HEK293 (cell line): ENCODE measurements at regions not wholly inside any gene's neighbourhood (a gene's known extent, or its start where the extent isn't known, plus 50 kb on each side); places are given as distances from the start of the nearest gene placed in this dataset.

Experiments used
- CTCF ChIA-PET: fragments of 350-600 bp; formaldehyde crosslinking; extraction: SDS; loops from one replicate; lab custom pipeline; 2021; ENCODE audit warnings: antibody characterized with exemption; lab: Yijun Ruan, JAX
- POLR2A ChIA-PET: fragments of 300-600 bp; formaldehyde crosslinking; extraction: SDS; loops from one replicate; lab custom pipeline; 2020; ENCODE audit warnings: antibody characterized with exemption, inconsistent platforms; lab: Yijun Ruan, JAX
- H3K27ac ChIP-seq: fragments of 200-500 bp; sonication (Bioruptor generic); 2 replicates; pipeline ENCODE4 v1.5.1; 2014; ENCODE audit warnings: low read depth, low read length, control low read depth, inconsistent platforms; ENCODE audit errors: extremely low read depth
- H3K36me3 ChIP-seq, 2 experiments: fragments of 200-500 bp in 1 of 2; sonication (Bioruptor generic) in 1 of 2; 1 replicate in 1 of 2; 2 replicates in 1 of 2; pipeline ENCODE4 v1.5.1; 2014 to 2017; ENCODE audit warnings: inconsistent platforms in 2 of 2, low read length in 2 of 2; ENCODE audit not compliant: control insufficient read depth in 2 of 2, insufficient read depth in 1 of 2
- H3K4me1 ChIP-seq: fragments of 200-500 bp; sonication (Bioruptor generic); 2 replicates; pipeline ENCODE4 v1.5.1; 2014; ENCODE audit warnings: mild to moderate bottlenecking, low read length, inconsistent platforms; ENCODE audit not compliant: control insufficient read depth, insufficient read depth
- H3K4me3 ChIP-seq: 2 replicates; pipeline ENCODE4 v1.5.1; 2011; ENCODE audit warnings: low read depth, mild to moderate bottlenecking, control low read depth, low read length, moderate library complexity
- H3K9me3 ChIP-seq: fragments of 200-500 bp; sonication (Bioruptor generic); 2 replicates; pipeline ENCODE4 v1.5.1; 2014; ENCODE audit warnings: low read depth, low read length, inconsistent platforms; ENCODE audit not compliant: control insufficient read depth, insufficient read depth
- GLI2 ChIP-seq: fragments of 450-650 bp; formaldehyde crosslinking; IDR thresholded peaks from 2 replicates; pipeline ENCODE4; 2017; ENCODE audit warnings: missing biosample characterization, missing genetic modification characterization, low read depth, borderline replicate concordance
- SCRT2 ChIP-seq: fragments of 450-650 bp; formaldehyde crosslinking; IDR thresholded peaks from 2 replicates; pipeline ENCODE4 v1.5.1; 2016; ENCODE audit warnings: missing biosample characterization, missing genetic modification characterization
- SP2 ChIP-seq: fragments of 450-650 bp; formaldehyde crosslinking; IDR thresholded peaks from 2 replicates; pipeline ENCODE4 v1.5.1; 2016; ENCODE audit warnings: missing biosample characterization, missing genetic modification characterization
- TRIM28 ChIP-seq: IDR thresholded peaks from 2 replicates; pipeline ENCODE4 v1.6.1; 2011; ENCODE audit warnings: low read length, control low read depth, borderline replicate concordance
- YY1 ChIP-seq: fragments of 450-650 bp; formaldehyde crosslinking; IDR thresholded peaks from 2 replicates; pipeline ENCODE4 v1.5.1; 2018; ENCODE audit warnings: missing biosample characterization, missing genetic modification characterization
- ZBTB20 ChIP-seq: fragments of 450-650 bp; formaldehyde crosslinking; IDR thresholded peaks from 2 replicates; pipeline ENCODE4 v1.5.1; 2016; ENCODE audit warnings: missing biosample characterization, missing genetic modification characterization
- ZBTB48 ChIP-seq: fragments of 450-650 bp; formaldehyde crosslinking; IDR thresholded peaks from 2 replicates; pipeline ENCODE4 v1.5.1; 2016; ENCODE audit warnings: missing biosample characterization, missing genetic modification characterization
- ZBTB7A ChIP-seq: fragments of 450-650 bp; formaldehyde crosslinking; IDR thresholded peaks from 2 replicates; pipeline ENCODE4 v1.5.1; 2016; ENCODE audit warnings: low read depth, missing biosample characterization, missing genetic modification characterization
- ZNF157 ChIP-seq: fragments of 450-650 bp; formaldehyde crosslinking; IDR thresholded peaks from 2 replicates; pipeline ENCODE4 v1.5.1; 2016; ENCODE audit warnings: missing biosample characterization, missing genetic modification characterization
- ZNF174 ChIP-seq: fragments of 450-650 bp; formaldehyde crosslinking; IDR thresholded peaks from 2 replicates; pipeline ENCODE4 v1.5.0; 2017; ENCODE audit warnings: missing biosample characterization, mild to moderate bottlenecking, missing genetic modification characterization
- ZNF24 ChIP-seq: fragments of 450-650 bp; formaldehyde crosslinking; IDR thresholded peaks from 2 replicates; pipeline ENCODE4 v1.5.1; 2016; ENCODE audit warnings: missing biosample characterization, missing genetic modification characterization
- ZNF426 ChIP-seq: fragments of 450-650 bp; formaldehyde crosslinking; IDR thresholded peaks from 2 replicates; pipeline ENCODE4 v1.5.1; 2017; ENCODE audit warnings: missing biosample characterization, missing genetic modification characterization, mild to moderate bottlenecking, inconsistent platforms, moderate library complexity
- ZNF549 ChIP-seq: fragments of 450-650 bp; IDR thresholded peaks from 2 replicates; pipeline ENCODE4 v1.5.1; 2018; ENCODE audit warnings: missing biosample characterization, missing genetic modification characterization, mild to moderate bottlenecking, inconsistent platforms, moderate library complexity
- ZNF664 ChIP-seq: fragments of 450-650 bp; formaldehyde crosslinking; IDR thresholded peaks from 2 replicates; pipeline ENCODE4 v1.5.1; 2016; ENCODE audit warnings: missing biosample characterization, missing genetic modification characterization
- TF ChIP-seq, protein P1 (sequence below): fragments of 450-650 bp; formaldehyde crosslinking; IDR thresholded peaks from 2 replicates; pipeline ENCODE4 v1.5.1; 2016; ENCODE audit warnings: missing biosample characterization, missing genetic modification characterization
- TF ChIP-seq, protein P2 (sequence below): fragments of 450-650 bp; formaldehyde crosslinking; IDR thresholded peaks from 2 replicates; pipeline ENCODE4 v1.5.1; 2016; ENCODE audit warnings: missing biosample characterization, missing genetic modification characterization, borderline replicate concordance
- TF ChIP-seq, protein P3 (sequence below): fragments of 450-650 bp; formaldehyde crosslinking; IDR thresholded peaks from 2 replicates; pipeline ENCODE4 v1.5.1; 2016; ENCODE audit warnings: missing biosample characterization, missing genetic modification characterization
- TF ChIP-seq, protein P4 (sequence below): IDR thresholded peaks from 2 replicates; pipeline ENCODE4 v1.6.1; 2011; ENCODE audit warnings: mild to moderate bottlenecking, low read depth, low read length, borderline replicate concordance
- TF ChIP-seq, protein P5 (sequence below): fragments of 450-650 bp; formaldehyde crosslinking; IDR thresholded peaks from 2 replicates; pipeline ENCODE4 v1.5.1; 2016; ENCODE audit warnings: missing biosample characterization, missing genetic modification characterization, low read depth

DNA sequence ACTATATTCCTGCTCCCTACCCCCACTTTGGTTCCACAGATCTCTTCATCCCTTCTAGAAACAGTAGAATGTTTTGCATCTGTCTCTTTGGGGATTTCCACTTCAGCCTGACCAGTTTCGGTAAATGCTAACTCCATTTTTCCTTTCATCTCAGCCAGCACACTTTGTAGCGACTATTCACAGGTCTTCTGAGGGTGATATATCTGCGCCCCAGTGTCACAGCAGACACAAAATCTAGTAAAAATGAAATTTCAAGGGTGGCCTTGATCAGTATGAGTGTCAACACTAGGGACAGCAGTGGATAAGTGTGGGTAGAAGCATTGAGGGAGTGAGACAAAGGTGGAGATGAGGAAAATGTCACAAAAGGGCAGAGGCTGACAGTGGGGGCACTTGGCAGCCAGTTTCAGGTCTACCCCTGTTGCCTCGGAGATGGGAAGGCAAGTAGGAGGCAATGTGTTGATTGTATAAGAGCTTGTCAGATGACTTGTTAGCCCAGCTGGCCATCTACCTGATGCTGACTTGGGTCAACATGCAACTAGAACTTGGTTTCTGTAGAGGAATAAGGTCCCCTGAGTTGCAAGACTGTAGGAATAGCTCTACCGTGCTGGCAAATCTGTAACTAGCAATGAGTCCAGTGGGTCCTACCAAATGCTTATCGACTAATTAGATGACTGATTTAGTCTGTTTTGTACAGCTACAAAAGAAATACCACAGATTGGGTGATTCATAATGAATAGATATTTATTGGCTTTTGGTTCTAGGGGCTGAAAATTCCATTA is 60.7 kb downstream of the CXCR4 start (continued):
- TF ChIP-seq, protein P1, sequence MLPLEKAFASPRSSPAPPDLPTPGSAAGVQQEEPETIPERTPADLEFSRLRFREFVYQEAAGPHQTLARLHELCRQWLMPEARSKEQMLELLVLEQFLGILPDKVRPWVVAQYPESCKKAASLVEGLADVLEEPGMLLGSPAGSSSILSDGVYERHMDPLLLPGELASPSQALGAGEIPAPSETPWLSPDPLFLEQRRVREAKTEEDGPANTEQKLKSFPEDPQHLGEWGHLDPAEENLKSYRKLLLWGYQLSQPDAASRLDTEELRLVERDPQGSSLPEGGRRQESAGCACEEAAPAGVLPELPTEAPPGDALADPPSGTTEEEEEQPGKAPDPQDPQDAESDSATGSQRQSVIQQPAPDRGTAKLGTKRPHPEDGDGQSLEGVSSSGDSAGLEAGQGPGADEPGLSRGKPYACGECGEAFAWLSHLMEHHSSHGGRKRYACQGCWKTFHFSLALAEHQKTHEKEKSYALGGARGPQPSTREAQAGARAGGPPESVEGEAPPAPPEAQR (tag by site-specific recombination), result no peak
- TF ChIP-seq ZNF664 (no peak), SP2 (tag by site-specific recombination) (no peak), TRIM28 (no peak), ZNF24 (tag by site-specific recombination) (no peak)
- TF ChIP-seq, protein P2, sequence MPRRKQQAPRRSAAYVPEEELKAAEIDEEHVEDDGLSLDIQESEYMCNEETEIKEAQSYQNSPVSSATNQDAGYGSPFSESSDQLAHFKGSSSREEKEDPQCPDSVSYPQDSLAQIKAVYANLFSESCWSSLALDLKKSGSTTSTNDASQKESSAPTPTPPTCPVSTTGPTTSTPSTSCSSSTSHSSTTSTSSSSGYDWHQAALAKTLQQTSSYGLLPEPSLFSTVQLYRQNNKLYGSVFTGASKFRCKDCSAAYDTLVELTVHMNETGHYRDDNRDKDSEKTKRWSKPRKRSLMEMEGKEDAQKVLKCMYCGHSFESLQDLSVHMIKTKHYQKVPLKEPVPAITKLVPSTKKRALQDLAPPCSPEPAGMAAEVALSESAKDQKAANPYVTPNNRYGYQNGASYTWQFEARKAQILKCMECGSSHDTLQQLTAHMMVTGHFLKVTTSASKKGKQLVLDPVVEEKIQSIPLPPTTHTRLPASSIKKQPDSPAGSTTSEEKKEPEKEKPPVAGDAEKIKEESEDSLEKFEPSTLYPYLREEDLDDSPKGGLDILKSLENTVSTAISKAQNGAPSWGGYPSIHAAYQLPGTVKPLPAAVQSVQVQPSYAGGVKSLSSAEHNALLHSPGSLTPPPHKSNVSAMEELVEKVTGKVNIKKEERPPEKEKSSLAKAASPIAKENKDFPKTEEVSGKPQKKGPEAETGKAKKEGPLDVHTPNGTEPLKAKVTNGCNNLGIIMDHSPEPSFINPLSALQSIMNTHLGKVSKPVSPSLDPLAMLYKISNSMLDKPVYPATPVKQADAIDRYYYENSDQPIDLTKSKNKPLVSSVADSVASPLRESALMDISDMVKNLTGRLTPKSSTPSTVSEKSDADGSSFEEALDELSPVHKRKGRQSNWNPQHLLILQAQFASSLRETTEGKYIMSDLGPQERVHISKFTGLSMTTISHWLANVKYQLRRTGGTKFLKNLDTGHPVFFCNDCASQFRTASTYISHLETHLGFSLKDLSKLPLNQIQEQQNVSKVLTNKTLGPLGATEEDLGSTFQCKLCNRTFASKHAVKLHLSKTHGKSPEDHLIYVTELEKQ (tag by site-specific recombination), result no peak

DNA sequence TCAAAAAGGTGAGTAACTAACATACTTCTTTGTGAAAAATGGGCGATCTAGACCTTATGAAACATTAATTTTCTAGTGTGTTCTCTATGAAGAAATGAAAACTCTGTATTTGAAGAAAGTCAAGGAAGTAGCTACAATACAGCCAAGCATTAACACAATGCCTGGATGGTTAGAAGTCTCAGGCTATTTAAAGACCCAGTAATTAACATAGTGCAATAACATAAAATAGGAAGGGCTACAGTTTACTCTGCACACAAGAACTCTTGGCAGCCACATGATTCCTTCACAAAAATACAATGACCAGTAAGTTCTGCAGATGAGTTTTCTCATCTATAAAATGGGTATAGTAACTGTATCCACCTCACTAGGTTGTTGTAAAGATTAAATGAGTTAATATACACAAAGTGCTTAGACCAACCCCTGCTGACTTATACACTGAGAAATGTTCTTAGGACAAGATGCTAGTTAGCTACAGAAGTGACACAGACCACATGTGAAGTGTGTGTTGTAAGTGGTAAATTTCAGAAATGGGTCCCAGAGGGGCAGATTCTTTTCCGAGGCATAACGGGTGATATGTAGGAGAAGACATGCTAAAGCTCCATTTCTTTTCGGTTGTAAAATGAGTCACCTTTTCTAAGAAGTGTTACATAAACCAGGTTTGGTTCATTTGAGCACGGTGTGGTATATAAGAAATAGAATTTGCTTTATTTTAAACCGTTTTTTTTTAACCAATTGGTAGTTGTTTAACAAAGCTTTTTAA is 61.8 kb downstream of the CXCR4 start:
- no peaks in the 10 kb centered on the region for H3K36me3 ChIP-seq
- ChIA-PET CTCF (interaction anchor here (0.7 kb wide), 2 partner anchors 140 to 325 kb away, joined by 3 to 5 read pairs; no protein-coding TSS in a partner anchor), POLR2A (no interaction called here)
- TF ChIP-seq YY1 (tag by site-specific recombination) (no peak), SCRT2 (tag by site-specific recombination) (no peak), ZNF426 (tag by site-specific recombination) (no peak), ZBTB48 (no peak), ZBTB7A (no peak), ZNF549 (tag by site-specific recombination) (no peak), ZNF157 (tag by site-specific recombination) (no peak), GLI2 (tag by site-specific recombination) (no peak), ZNF664 (no peak), ZNF174 (no peak), ZBTB20 (tag by site-specific recombination) (no peak)
- TF ChIP-seq, protein P3, sequence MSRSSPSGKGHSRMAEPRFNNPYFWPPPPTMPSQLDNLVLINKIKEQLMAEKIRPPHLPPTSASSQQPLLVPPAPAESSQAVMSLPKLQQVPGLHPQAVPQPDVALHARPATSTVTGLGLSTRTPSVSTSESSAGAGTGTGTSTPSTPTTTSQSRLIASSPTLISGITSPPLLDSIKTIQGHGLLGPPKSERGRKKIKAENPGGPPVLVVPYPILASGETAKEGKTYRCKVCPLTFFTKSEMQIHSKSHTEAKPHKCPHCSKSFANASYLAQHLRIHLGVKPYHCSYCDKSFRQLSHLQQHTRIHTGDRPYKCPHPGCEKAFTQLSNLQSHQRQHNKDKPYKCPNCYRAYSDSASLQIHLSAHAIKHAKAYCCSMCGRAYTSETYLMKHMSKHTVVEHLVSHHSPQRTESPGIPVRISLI, result no peak
- TF ChIP-seq, protein P4, sequence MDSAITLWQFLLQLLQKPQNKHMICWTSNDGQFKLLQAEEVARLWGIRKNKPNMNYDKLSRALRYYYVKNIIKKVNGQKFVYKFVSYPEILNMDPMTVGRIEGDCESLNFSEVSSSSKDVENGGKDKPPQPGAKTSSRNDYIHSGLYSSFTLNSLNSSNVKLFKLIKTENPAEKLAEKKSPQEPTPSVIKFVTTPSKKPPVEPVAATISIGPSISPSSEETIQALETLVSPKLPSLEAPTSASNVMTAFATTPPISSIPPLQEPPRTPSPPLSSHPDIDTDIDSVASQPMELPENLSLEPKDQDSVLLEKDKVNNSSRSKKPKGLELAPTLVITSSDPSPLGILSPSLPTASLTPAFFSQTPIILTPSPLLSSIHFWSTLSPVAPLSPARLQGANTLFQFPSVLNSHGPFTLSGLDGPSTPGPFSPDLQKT, result no peak
- TF ChIP-seq, protein P5, sequence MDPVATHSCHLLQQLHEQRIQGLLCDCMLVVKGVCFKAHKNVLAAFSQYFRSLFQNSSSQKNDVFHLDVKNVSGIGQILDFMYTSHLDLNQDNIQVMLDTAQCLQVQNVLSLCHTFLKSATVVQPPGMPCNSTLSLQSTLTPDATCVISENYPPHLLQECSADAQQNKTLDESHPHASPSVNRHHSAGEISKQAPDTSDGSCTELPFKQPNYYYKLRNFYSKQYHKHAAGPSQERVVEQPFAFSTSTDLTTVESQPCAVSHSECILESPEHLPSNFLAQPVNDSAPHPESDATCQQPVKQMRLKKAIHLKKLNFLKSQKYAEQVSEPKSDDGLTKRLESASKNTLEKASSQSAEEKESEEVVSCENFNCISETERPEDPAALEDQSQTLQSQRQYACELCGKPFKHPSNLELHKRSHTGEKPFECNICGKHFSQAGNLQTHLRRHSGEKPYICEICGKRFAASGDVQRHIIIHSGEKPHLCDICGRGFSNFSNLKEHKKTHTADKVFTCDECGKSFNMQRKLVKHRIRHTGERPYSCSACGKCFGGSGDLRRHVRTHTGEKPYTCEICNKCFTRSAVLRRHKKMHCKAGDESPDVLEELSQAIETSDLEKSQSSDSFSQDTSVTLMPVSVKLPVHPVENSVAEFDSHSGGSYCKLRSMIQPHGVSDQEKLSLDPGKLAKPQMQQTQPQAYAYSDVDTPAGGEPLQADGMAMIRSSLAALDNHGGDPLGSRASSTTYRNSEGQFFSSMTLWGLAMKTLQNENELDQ, result no peak
- H3K9me3 ChIP-seq, result no peaks in the 10 kb centered on the region
- no peak overlapping the region for H3K4me3 ChIP-seq
- no peak overlapping the region for H3K27ac ChIP-seq
- H3K4me1 ChIP-seq, result no peaks in the 10 kb centered on the region
